H1 (cell line): ENCODE measurements at regions not wholly inside any gene's neighbourhood (a gene's known extent, or its start where the extent isn't known, plus 50 kb on each side); places are given as distances from the start of the nearest gene placed in this dataset.

Experiments
- CTCF ChIA-PET: fragments of 300-600 bp; sonication (Branson Sonifier 250); formaldehyde crosslinking; loops from one replicate; lab custom pipeline; 2021; ENCODE audit not compliant: partially characterized antibody; lab: Charles Lee
- POLR2A ChIA-PET: fragments of 300-600 bp; sonication (Branson Sonifier 250); formaldehyde crosslinking; loops from one replicate; lab custom pipeline; 2021; ENCODE audit warnings: inconsistent platforms; ENCODE audit not compliant: partially characterized antibody; lab: Charles Lee
- DNase-seq, 2 experiments: peaks; one replicate each; pipeline versions ENCODE4 v3.0.0 to v3.0.0-alpha.2; 2010 to 2022; ENCODE audit warnings: low spot score in 2 of 2, low read depth in 1 of 2, mixed read lengths in 1 of 2
- FAIRE-seq: peaks from 2 replicates; lab custom pipeline; 2011; peaks lifted over from hg19 to GRCh38; lab: Jason Lieb, UNC
- H2AFZ ChIP-seq: 2 replicates; pipeline ENCODE4 v1.8.1; 2012; ENCODE audit warnings: low read length, inconsistent platforms
- H2AK5ac ChIP-seq: 2 replicates; pipeline ENCODE4 v1.6.1; 2013; ENCODE audit warnings: low read depth, low read length
- H2BK120ac ChIP-seq: replicated peaks from 2 replicates; pipeline ENCODE3; 2013; ENCODE audit warnings: low read depth, low read length, inconsistent platforms
- H2BK12ac ChIP-seq: 2 replicates; pipeline ENCODE4 v1.6.1; 2013; ENCODE audit warnings: low read depth, low read length
- H2BK15ac ChIP-seq: 2 replicates; pipeline ENCODE4 v1.6.1; 2013; ENCODE audit warnings: low read length
- H2BK20ac ChIP-seq: 2 replicates; pipeline ENCODE4 v1.6.1; 2013; ENCODE audit warnings: low read length
- H2BK5ac ChIP-seq: 2 replicates; pipeline ENCODE4 v1.6.1; 2013; ENCODE audit warnings: low read depth, low read length
- H3K14ac ChIP-seq: 2 replicates; pipeline ENCODE4 v1.6.1; 2013; ENCODE audit warnings: inconsistent platforms; ENCODE audit not compliant: insufficient read length
- H3K18ac ChIP-seq: 2 replicates; pipeline ENCODE4 v1.6.1; 2013; ENCODE audit warnings: low read length; ENCODE audit errors: extremely low read depth
- H3K23ac ChIP-seq: 2 replicates; pipeline ENCODE4 v1.6.1; 2013; ENCODE audit warnings: inconsistent platforms; ENCODE audit not compliant: insufficient read length
- H3K23me2 ChIP-seq: 2 replicates; pipeline ENCODE4 v1.6.1; 2013; ENCODE audit warnings: low read depth, low read length
- H3K27ac ChIP-seq: 2 replicates; pipeline ENCODE4 v1.6.1; 2011; ENCODE audit warnings: low read depth, low read length, inconsistent platforms
- H3K27me3 ChIP-seq, 4 experiments: replicated peaks in 1 of 4; 1 replicate in 1 of 4; 2 replicates in 3 of 4; pipeline versions ENCODE4 v1.6.1 to v1.8.1; 2011 to 2013; ENCODE audit warnings: low read length in 3 of 4, mild to moderate bottlenecking in 3 of 4, inconsistent platforms in 2 of 4, mixed read lengths in 2 of 4, moderate library complexity in 1 of 4; ENCODE audit not compliant: control insufficient read depth in 3 of 4, insufficient read depth in 3 of 4; ENCODE audit errors: extremely low read depth in 1 of 4
- H3K36me3 ChIP-seq, 4 experiments: 2 replicates each; pipeline versions ENCODE4 v1.6.1 to v1.8.1; 2011 to 2013; ENCODE audit warnings: mild to moderate bottlenecking in 4 of 4, low read length in 3 of 4, moderate library complexity in 2 of 4, control low read depth in 1 of 4, inconsistent platforms in 1 of 4; ENCODE audit not compliant: insufficient read depth in 4 of 4, control insufficient read depth in 2 of 4
- H3K4ac ChIP-seq: replicated peaks from 2 replicates; pipeline ENCODE3; 2013; ENCODE audit warnings: low read length, low read depth, mixed read lengths, inconsistent platforms; ENCODE audit not compliant: insufficient read length
- H3K4me1 ChIP-seq, 4 experiments: replicated peaks in 1 of 4; 1 replicate in 1 of 4; 2 replicates in 3 of 4; pipeline versions ENCODE4 v1.6.1 to v1.8.1; 2011 to 2013; ENCODE audit warnings: low read length in 3 of 4, inconsistent platforms in 2 of 4, mixed read lengths in 1 of 4; ENCODE audit not compliant: insufficient read depth in 4 of 4, control insufficient read depth in 3 of 4
- H3K4me2 ChIP-seq, 2 experiments: 2 replicates each; pipeline versions ENCODE4 v1.6.1 to v1.8.1; 2011 to 2013; ENCODE audit warnings: low read depth in 2 of 2, low read length in 2 of 2, control low read depth in 1 of 2, inconsistent platforms in 1 of 2, mild to moderate bottlenecking in 1 of 2; ENCODE audit not compliant: insufficient read depth in 1 of 2
- H3K4me3 ChIP-seq, 4 experiments: fragments of 200-600, 300-600 bp in 1 of 4; sonication (generic), shearing (Covaris generic), sonication (Bioruptor Twin) in 1 of 4; 2 replicates each; pipeline versions ENCODE4 v1.5.1 to v1.8.1; 2011 to 2016; ENCODE audit warnings: low read length in 4 of 4, low read depth in 3 of 4, control low read depth in 2 of 4, inconsistent platforms in 2 of 4, mild to moderate bottlenecking in 2 of 4, mixed read lengths in 1 of 4, moderate library complexity in 1 of 4; ENCODE audit not compliant: insufficient read depth in 2 of 4; ENCODE audit errors: extremely low read depth in 1 of 4
- H3K56ac ChIP-seq: replicated peaks from 2 replicates; pipeline ENCODE3; 2013; ENCODE audit warnings: low read depth, mild to moderate bottlenecking, mixed read lengths, low read length, inconsistent platforms; ENCODE audit not compliant: insufficient read length
- H3K79me1 ChIP-seq: 2 replicates; pipeline ENCODE4 v1.6.1; 2013; ENCODE audit warnings: low read depth, low read length, control low read depth
- H3K79me2 ChIP-seq, 2 experiments: 2 replicates each; pipeline versions ENCODE4 v1.6.1 to v1.8.1; 2012 to 2013; ENCODE audit warnings: low read length in 2 of 2, mild to moderate bottlenecking in 2 of 2, inconsistent platforms in 1 of 2; ENCODE audit not compliant: insufficient read depth in 2 of 2, control insufficient read depth in 1 of 2
- H3K9ac ChIP-seq, 4 experiments: replicated peaks in 1 of 4; 1 replicate in 1 of 4; 2 replicates in 3 of 4; pipeline versions ENCODE4 v1.6.1 to v1.8.1; 2011 to 2013; ENCODE audit warnings: low read depth in 3 of 4, low read length in 3 of 4, control low read depth in 2 of 4, mild to moderate bottlenecking in 2 of 4, moderate library complexity in 2 of 4, inconsistent platforms in 1 of 4; ENCODE audit errors: extremely low read depth in 1 of 4
- H3K9me3 ChIP-seq, 2 experiments: 2 replicates each; pipeline versions ENCODE4 v1.6.1 to v1.8.1; 2012 to 2013; ENCODE audit warnings: mild to moderate bottlenecking in 2 of 2, moderate library complexity in 2 of 2, control low read depth in 1 of 2, inconsistent platforms in 1 of 2, low read depth in 1 of 2, low read length in 1 of 2, mixed read lengths in 1 of 2; ENCODE audit not compliant: insufficient read depth in 2 of 2
- H4K20me1 ChIP-seq, 2 experiments: replicated peaks in 1 of 2; 2 replicates each; pipeline versions ENCODE3 to v1.8.1; 2011 to 2013; ENCODE audit warnings: inconsistent platforms in 2 of 2, low read length in 2 of 2, mild to moderate bottlenecking in 1 of 2; ENCODE audit not compliant: insufficient read depth in 2 of 2, control insufficient read depth in 1 of 2
- H4K5ac ChIP-seq: 2 replicates; pipeline ENCODE4 v1.6.1; 2013; ENCODE audit warnings: low read length, low read depth, mixed read lengths, inconsistent platforms; ENCODE audit not compliant: insufficient read length
- H4K8ac ChIP-seq: 2 replicates; pipeline ENCODE4 v1.8.0; 2013; ENCODE audit warnings: mild to moderate bottlenecking, moderate library complexity, low read length, inconsistent platforms; ENCODE audit not compliant: insufficient read depth; ENCODE audit errors: extremely low read depth
- H4K91ac ChIP-seq: replicated peaks from 2 replicates; pipeline ENCODE3; 2013; ENCODE audit warnings: low read length, mixed read lengths, inconsistent platforms; ENCODE audit not compliant: insufficient read length
- EGR1 ChIP-seq: IDR thresholded peaks from 2 replicates; pipeline ENCODE4 v1.6.1; 2011; ENCODE audit warnings: low read depth, low read length, borderline replicate concordance
- HDAC2 ChIP-seq, 2 experiments: fragments of 300-600 bp in 1 of 2; sonication (generic) in 1 of 2; IDR thresholded peaks; 2 replicates each; pipeline ENCODE4 v1.6.1; 2011 to 2012; ENCODE audit warnings: low read depth in 2 of 2, low read length in 2 of 2, mild to moderate bottlenecking in 2 of 2, moderate library complexity in 2 of 2, borderline replicate concordance in 1 of 2, inconsistent platforms in 1 of 2
- JUN ChIP-seq: IDR thresholded peaks from 2 replicates; pipeline ENCODE4 v1.6.1; 2011; ENCODE audit warnings: low read depth, mild to moderate bottlenecking, improper control_type of control experiment, low read length
- POLR2A ChIP-seq, 2 experiments: IDR thresholded peaks; 1 replicate in 1 of 2; 2 replicates in 1 of 2; pipeline ENCODE4 v1.6.1; 2011; ENCODE audit warnings: low read depth in 2 of 2, low read length in 2 of 2, mild to moderate bottlenecking in 2 of 2; ENCODE audit errors: control extremely low read depth in 1 of 2
- POU5F1 ChIP-seq: IDR thresholded peaks from 2 replicates; pipeline ENCODE4 v1.6.1; 2011; ENCODE audit warnings: low read depth, mild to moderate bottlenecking, low read length, moderate library complexity
- RFX5 ChIP-seq: IDR thresholded peaks from 2 replicates; pipeline ENCODE4 v1.6.1; 2011; ENCODE audit warnings: low read depth, low read length, improper control_type of control experiment, borderline replicate concordance
- SIX5 ChIP-seq: IDR thresholded peaks from 2 replicates; pipeline ENCODE4 v1.6.1; 2011; ENCODE audit warnings: mild to moderate bottlenecking, low read depth, low read length
- TEAD4 ChIP-seq: IDR thresholded peaks from 2 replicates; pipeline ENCODE4 v1.6.1; 2012; ENCODE audit warnings: low read depth, low read length, inconsistent platforms, mixed read lengths
- ZNF274 ChIP-seq: IDR thresholded peaks from 2 replicates; pipeline ENCODE4 v1.7.0; 2012; ENCODE audit warnings: low read length, borderline replicate concordance; ENCODE audit errors: extremely low read depth
- WGBS, 2 experiments: shearing (Covaris generic) in 1 of 2; methylation state at CpG; one replicate each; pipeline versions ENCODE4 v1.1.6 to v1.1.7; 2013 to 2015; ENCODE audit warnings: low lambda C conversion rate in 2 of 2, mixed read lengths in 2 of 2, inconsistent platforms in 1 of 2, low coverage in 1 of 2, missing lambda C conversion rate in 1 of 2; ENCODE audit not compliant: insufficient replicate concordance in 2 of 2, insufficient coverage in 1 of 2, insufficient read length in 1 of 2; ENCODE audit errors: extremely low coverage in 1 of 2, missing lambda C conversion rate in 1 of 2; 5-methylcytosine and 5-hydroxymethylcytosine counted together

- WGBS, 2 experiments, result 78% methylated on average over 1 of the region's 1 CpG; no CpG with 5 or more reads in 1 of the 2 experiments
- H3K79me1 ChIP-seq, result no peaks in the 10 kb centered on the region
- no peaks in the 10 kb centered on the region for H3K4me1 ChIP-seq
- no peak overlapping the region for H3K56ac ChIP-seq
- H3K4me2 ChIP-seq, result no peak overlapping the region
- TF ChIP-seq POU5F1 (no peak), HDAC2 (IDR thresholded peaks at IDR 0.05; ENCODE audit: borderline replicate concordance in 1 of 2, low read depth in 2 of 2, low read length in 2 of 2) (no peak), JUN (no peak), TEAD4 (no peak), SIX5 (no peak), POLR2A (IDR thresholded peaks at IDR 0.05; ENCODE audit: control extremely low read depth in 1 of 2, low read depth in 2 of 2, low read length in 2 of 2) (no peak), RFX5 (no peak), EGR1 (no peak), ZNF274 (no peak)
- no peak overlapping the region for H3K18ac ChIP-seq
- H3K14ac ChIP-seq, result no peak overlapping the region
- H3K36me3 ChIP-seq, result no peaks in the 10 kb centered on the region
- H3K23me2 ChIP-seq, result no peaks in the 10 kb centered on the region
- H2AK5ac ChIP-seq, result no peak overlapping the region
- H4K91ac ChIP-seq, result no peak overlapping the region
- H2BK5ac ChIP-seq, result no peak overlapping the region
- no peak overlapping the region for H2BK12ac ChIP-seq
- no peak overlapping the region for H2AFZ ChIP-seq
- H4K8ac ChIP-seq, result no peak overlapping the region
- H3K27ac ChIP-seq, result no peak overlapping the region
- H3K23ac ChIP-seq, result no peak overlapping the region
- no peak overlapping the region for H4K5ac ChIP-seq
- FAIRE-seq (no peak), DNase-seq (no peak)
- no peak overlapping the region for H2BK15ac ChIP-seq
- no peak overlapping the region for H3K9ac ChIP-seq
- no peaks in the 10 kb centered on the region; a peak in 1 of 4 replicates for H3K9me3 ChIP-seq
- CTCF ChIA-PET, result interaction anchor here (0.8 kb wide), 1 partner anchor 38 kb away, joined by 3 read pairs; no protein-coding TSS in a partner anchor
- H2BK120ac ChIP-seq, result no peak overlapping the region
- H4K20me1 ChIP-seq, result no peaks in the 10 kb centered on the region
- H3K79me2 ChIP-seq, result no peaks in the 10 kb centered on the region
- H3K4me3 ChIP-seq, result no peak overlapping the region
- POLR2A ChIA-PET, result no interaction called here
- no peaks in the 10 kb centered on the region for H3K27me3 ChIP-seq
- H3K4ac ChIP-seq, result no peak overlapping the region
- no peak overlapping the region for H2BK20ac ChIP-seq
Measured at GRCh38 chr3:159210336-159210735, 408.5 kb downstream of the MFSD1 start.
